ENCODE measurements at regions not wholly inside any gene's neighbourhood (a gene's known extent, or its start where the extent isn't known, plus 50 kb on each side); places are given as distances from the start of the nearest gene placed in this dataset.

GRCh38 chr2:65878011-65878340 is 445.6 kb upstream of the SPRED2 start:
- H3K4me3 ChIP-seq (ENCODE audit: low read length): no peak overlapping the region
- DNase-seq: no peak
- no peaks in the 10 kb centered on the region for H3F3A ChIP-seq (ENCODE audit: insufficient read depth, low read length)
- H3K9ac ChIP-seq (ENCODE audit: low read length): no peak overlapping the region
- TF ChIP-seq EZH2 (optimal IDR thresholded peaks at IDR 0.05; ENCODE audit: low read depth, low read length) (no peak), CTCF (IDR thresholded peaks at IDR 0.05; ENCODE audit: low read length) (no peak), EZH2phosphoT487 (IDR thresholded peaks at IDR 0.05; ENCODE audit: low read length) (no peak)
- H3K27ac ChIP-seq (ENCODE audit: low read length): no peak overlapping the region
- no peak overlapping the region for H2AFZ ChIP-seq (ENCODE audit: low read length)
- no peaks in the 10 kb centered on the region for H3K36me3 ChIP-seq (replicated peaks; ENCODE audit: insufficient read depth, low read length)
- no peaks in the 10 kb centered on the region for H3K27me3 ChIP-seq (replicated peaks; ENCODE audit: insufficient read depth, low read length)
- no peaks in the 10 kb centered on the region for H3K79me2 ChIP-seq (ENCODE audit: low read length)
- no peak overlapping the region for H3K4me2 ChIP-seq (ENCODE audit: low read depth, low read length)
- no peaks in the 10 kb centered on the region for H3K4me1 ChIP-seq (ENCODE audit: low read length)
- H4K20me1 ChIP-seq (ENCODE audit: insufficient read depth, low read length): no peaks in the 10 kb centered on the region
- no peaks in the 10 kb centered on the region for H3K9me3 ChIP-seq (replicated peaks; ENCODE audit: insufficient read depth, low read length)
- no peaks in the 10 kb centered on the region for H3K9me2 ChIP-seq (replicated peaks; ENCODE audit: insufficient read depth, low read length)

GRCh38 chr2:65877331-65878010 is 445.1 kb upstream of the SPRED2 start:
- TF ChIP-seq EZH2phosphoT487 (IDR thresholded peaks at IDR 0.05; ENCODE audit: low read length) (no peak), CTCF (IDR thresholded peaks at IDR 0.05; ENCODE audit: low read length) (no peak), EZH2 (optimal IDR thresholded peaks at IDR 0.05; ENCODE audit: low read depth, low read length) (no peak)
- no peak overlapping the region for H3K4me3 ChIP-seq (ENCODE audit: low read length)
- H3F3A ChIP-seq (ENCODE audit: insufficient read depth, low read length): no peaks in the 10 kb centered on the region
- H3K27ac ChIP-seq (ENCODE audit: low read length): no peak overlapping the region
- H3K9me2 ChIP-seq (replicated peaks; ENCODE audit: insufficient read depth, low read length): no peaks in the 10 kb centered on the region
- no peaks in the 10 kb centered on the region for H3K36me3 ChIP-seq (replicated peaks; ENCODE audit: insufficient read depth, low read length)
- H3K27me3 ChIP-seq (replicated peaks; ENCODE audit: insufficient read depth, low read length): no peaks in the 10 kb centered on the region
- H2AFZ ChIP-seq (ENCODE audit: low read length): no peak overlapping the region
- H4K20me1 ChIP-seq (ENCODE audit: insufficient read depth, low read length): no peaks in the 10 kb centered on the region
- no peaks in the 10 kb centered on the region for H3K79me2 ChIP-seq (ENCODE audit: low read length)
- H3K4me2 ChIP-seq (ENCODE audit: low read depth, low read length): no peak overlapping the region
- DNase-seq: no peak
- no peak overlapping the region for H3K9ac ChIP-seq (ENCODE audit: low read length)
- H3K9me3 ChIP-seq (replicated peaks; ENCODE audit: insufficient read depth, low read length): no peaks in the 10 kb centered on the region
- H3K4me1 ChIP-seq (ENCODE audit: low read length): no peaks in the 10 kb centered on the region

- no peaks in the 10 kb centered on the region for H3K9me3 ChIP-seq (replicated peaks; ENCODE audit: insufficient read depth, low read length)
- H3K4me1 ChIP-seq (ENCODE audit: low read length): no peaks in the 10 kb centered on the region
- no peaks in the 10 kb centered on the region for H3K79me2 ChIP-seq (ENCODE audit: low read length)
- no peaks in the 10 kb centered on the region for H3K27me3 ChIP-seq (replicated peaks; ENCODE audit: insufficient read depth, low read length)
- TF ChIP-seq EZH2 (optimal IDR thresholded peaks at IDR 0.05; ENCODE audit: low read depth, low read length) (no peak), CTCF (IDR thresholded peaks at IDR 0.05; ENCODE audit: low read length) (no peak), EZH2phosphoT487 (IDR thresholded peaks at IDR 0.05; ENCODE audit: low read length) (no peak)
- H3F3A ChIP-seq (ENCODE audit: insufficient read depth, low read length): no peaks in the 10 kb centered on the region
- H3K36me3 ChIP-seq (replicated peaks; ENCODE audit: insufficient read depth, low read length): no peaks in the 10 kb centered on the region
- no peaks in the 10 kb centered on the region for H4K20me1 ChIP-seq (ENCODE audit: insufficient read depth, low read length)
- no peak overlapping the region for H3K9ac ChIP-seq (ENCODE audit: low read length)
- no peak overlapping the region for H3K4me3 ChIP-seq (ENCODE audit: low read length)
- no peak overlapping the region for H3K4me2 ChIP-seq (ENCODE audit: low read depth, low read length)
- no peaks in the 10 kb centered on the region for H3K9me2 ChIP-seq (replicated peaks; ENCODE audit: insufficient read depth, low read length)
- H2AFZ ChIP-seq (ENCODE audit: low read length): no peak overlapping the region
- DNase-seq: no peak
- H3K27ac ChIP-seq (ENCODE audit: low read length): no peak overlapping the region
Measured at GRCh38 chr2:65876114-65876513, 443.7 kb upstream of the SPRED2 start.
